ENCODE measurements at regions not wholly inside any gene's neighbourhood (a gene's known extent, or its start where the extent isn't known, plus 50 kb on each side); places are given as distances from the start of the nearest gene placed in this dataset.

DNA sequence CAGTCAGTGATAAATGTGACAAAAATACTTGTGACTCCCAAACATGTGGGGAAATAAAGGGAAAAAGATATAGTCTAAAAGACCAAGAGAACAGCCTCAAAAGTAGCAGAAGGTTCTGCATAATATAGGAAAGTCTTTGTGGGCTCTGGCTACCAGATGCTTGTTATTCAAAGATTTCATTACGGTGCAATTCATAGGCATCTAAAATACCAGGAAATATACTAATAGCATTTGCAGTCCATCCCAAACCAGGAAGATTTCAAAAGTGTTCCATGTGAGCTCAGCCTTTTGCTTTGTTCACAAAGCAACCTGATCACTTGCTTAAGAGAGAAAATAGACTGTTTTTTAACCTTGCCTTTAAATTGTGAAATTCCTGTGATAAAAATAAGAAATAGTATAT, 506.7 kb upstream of the MARCKS start:
- TF ChIP-seq RAD21 (IDR thresholded peaks at IDR 0.05), result no peak
- TF ChIP-seq, protein P1, sequence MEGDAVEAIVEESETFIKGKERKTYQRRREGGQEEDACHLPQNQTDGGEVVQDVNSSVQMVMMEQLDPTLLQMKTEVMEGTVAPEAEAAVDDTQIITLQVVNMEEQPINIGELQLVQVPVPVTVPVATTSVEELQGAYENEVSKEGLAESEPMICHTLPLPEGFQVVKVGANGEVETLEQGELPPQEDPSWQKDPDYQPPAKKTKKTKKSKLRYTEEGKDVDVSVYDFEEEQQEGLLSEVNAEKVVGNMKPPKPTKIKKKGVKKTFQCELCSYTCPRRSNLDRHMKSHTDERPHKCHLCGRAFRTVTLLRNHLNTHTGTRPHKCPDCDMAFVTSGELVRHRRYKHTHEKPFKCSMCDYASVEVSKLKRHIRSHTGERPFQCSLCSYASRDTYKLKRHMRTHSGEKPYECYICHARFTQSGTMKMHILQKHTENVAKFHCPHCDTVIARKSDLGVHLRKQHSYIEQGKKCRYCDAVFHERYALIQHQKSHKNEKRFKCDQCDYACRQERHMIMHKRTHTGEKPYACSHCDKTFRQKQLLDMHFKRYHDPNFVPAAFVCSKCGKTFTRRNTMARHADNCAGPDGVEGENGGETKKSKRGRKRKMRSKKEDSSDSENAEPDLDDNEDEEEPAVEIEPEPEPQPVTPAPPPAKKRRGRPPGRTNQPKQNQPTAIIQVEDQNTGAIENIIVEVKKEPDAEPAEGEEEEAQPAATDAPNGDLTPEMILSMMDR (IDR thresholded peaks at IDR 0.05; ENCODE audit: low read depth, low read length, missing input control), result no peak
- TF ChIP-seq, protein P2, sequence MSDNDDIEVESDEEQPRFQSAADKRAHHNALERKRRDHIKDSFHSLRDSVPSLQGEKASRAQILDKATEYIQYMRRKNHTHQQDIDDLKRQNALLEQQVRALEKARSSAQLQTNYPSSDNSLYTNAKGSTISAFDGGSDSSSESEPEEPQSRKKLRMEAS (IDR thresholded peaks at IDR 0.05), result no peak
- no peak for TF ChIP-seq SP1 (IDR thresholded peaks at IDR 0.05)
- no peak for TF ChIP-seq JUND (IDR thresholded peaks at IDR 0.05)
- TF ChIP-seq, protein P3, sequence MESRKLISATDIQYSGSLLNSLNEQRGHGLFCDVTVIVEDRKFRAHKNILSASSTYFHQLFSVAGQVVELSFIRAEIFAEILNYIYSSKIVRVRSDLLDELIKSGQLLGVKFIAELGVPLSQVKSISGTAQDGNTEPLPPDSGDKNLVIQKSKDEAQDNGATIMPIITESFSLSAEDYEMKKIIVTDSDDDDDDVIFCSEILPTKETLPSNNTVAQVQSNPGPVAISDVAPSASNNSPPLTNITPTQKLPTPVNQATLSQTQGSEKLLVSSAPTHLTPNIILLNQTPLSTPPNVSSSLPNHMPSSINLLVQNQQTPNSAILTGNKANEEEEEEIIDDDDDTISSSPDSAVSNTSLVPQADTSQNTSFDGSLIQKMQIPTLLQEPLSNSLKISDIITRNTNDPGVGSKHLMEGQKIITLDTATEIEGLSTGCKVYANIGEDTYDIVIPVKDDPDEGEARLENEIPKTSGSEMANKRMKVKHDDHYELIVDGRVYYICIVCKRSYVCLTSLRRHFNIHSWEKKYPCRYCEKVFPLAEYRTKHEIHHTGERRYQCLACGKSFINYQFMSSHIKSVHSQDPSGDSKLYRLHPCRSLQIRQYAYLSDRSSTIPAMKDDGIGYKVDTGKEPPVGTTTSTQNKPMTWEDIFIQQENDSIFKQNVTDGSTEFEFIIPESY (IDR thresholded peaks at IDR 0.05), result no peak
- TF ChIP-seq, protein P4, sequence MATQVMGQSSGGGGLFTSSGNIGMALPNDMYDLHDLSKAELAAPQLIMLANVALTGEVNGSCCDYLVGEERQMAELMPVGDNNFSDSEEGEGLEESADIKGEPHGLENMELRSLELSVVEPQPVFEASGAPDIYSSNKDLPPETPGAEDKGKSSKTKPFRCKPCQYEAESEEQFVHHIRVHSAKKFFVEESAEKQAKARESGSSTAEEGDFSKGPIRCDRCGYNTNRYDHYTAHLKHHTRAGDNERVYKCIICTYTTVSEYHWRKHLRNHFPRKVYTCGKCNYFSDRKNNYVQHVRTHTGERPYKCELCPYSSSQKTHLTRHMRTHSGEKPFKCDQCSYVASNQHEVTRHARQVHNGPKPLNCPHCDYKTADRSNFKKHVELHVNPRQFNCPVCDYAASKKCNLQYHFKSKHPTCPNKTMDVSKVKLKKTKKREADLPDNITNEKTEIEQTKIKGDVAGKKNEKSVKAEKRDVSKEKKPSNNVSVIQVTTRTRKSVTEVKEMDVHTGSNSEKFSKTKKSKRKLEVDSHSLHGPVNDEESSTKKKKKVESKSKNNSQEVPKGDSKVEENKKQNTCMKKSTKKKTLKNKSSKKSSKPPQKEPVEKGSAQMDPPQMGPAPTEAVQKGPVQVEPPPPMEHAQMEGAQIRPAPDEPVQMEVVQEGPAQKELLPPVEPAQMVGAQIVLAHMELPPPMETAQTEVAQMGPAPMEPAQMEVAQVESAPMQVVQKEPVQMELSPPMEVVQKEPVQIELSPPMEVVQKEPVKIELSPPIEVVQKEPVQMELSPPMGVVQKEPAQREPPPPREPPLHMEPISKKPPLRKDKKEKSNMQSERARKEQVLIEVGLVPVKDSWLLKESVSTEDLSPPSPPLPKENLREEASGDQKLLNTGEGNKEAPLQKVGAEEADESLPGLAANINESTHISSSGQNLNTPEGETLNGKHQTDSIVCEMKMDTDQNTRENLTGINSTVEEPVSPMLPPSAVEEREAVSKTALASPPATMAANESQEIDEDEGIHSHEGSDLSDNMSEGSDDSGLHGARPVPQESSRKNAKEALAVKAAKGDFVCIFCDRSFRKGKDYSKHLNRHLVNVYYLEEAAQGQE (IDR thresholded peaks at IDR 0.05), result no peak
- no peak for TF ChIP-seq GABPA (IDR thresholded peaks at IDR 0.05 in 1 of 2, conservative IDR thresholded peaks at IDR 0.05 in 1 of 2)
- TF ChIP-seq, protein P5, sequence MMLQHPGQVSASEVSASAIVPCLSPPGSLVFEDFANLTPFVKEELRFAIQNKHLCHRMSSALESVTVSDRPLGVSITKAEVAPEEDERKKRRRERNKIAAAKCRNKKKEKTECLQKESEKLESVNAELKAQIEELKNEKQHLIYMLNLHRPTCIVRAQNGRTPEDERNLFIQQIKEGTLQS (IDR thresholded peaks at IDR 0.05), result no peak
- TF ChIP-seq TAF1 (conservative IDR thresholded peaks at IDR 0.05), result no peak
- TF ChIP-seq HNF4G (IDR thresholded peaks at IDR 0.05), result no peak
- TF ChIP-seq EGR1 (IDR thresholded peaks at IDR 0.05; ENCODE audit: low read depth in 2 of 2), result no peak
- TF ChIP-seq YY1 (IDR thresholded peaks at IDR 0.05), result no peak
- TF ChIP-seq RXRA (IDR thresholded peaks at IDR 0.05), result no peak
